Thoracic aorta (tissue), 2 donors: ENCODE measurements at regions not wholly inside any gene's neighbourhood (a gene's known extent, or its start where the extent isn't known, plus 50 kb on each side); places are given as distances from the start of the nearest gene placed in this dataset.
A peak's percentile ranks its signal among the peaks of the same experiment; 100 is the strongest.
"Not testable (repeated sequence)": the region's sequence is repeated elsewhere in the genome, so short reads cannot be mapped to it uniquely, and the experiment has no call there.

Experiments
- ATAC-seq: fragments of 150-250 bp; one replicate; pipeline ENCODE4 v1.8.0; 2017; ENCODE audit warnings: low read depth; ENCODE audit not compliant: insufficient number of reproducible peaks, low FRiP score
- DNase-seq: peaks from one replicate; pipeline ENCODE4 v3.0.0-alpha.2; 2020; ENCODE audit warnings: low spot score
- H3K27ac ChIP-seq, 2 donors: fragments of 200-600 bp; sonication (generic); 1 replicate in 1 of 2; 2 replicates in 1 of 2; pipeline ENCODE4 v1.5.1; 2016; ENCODE audit warnings: mild to moderate bottlenecking in 2 of 2, moderate library complexity in 2 of 2
- H3K27me3 ChIP-seq: fragments of 200-600 bp; sonication (generic); replicated peaks from 2 replicates; pipeline ENCODE4 v1.6.0; 2016; ENCODE audit warnings: mild to moderate bottlenecking; ENCODE audit not compliant: insufficient read depth
- H3K36me3 ChIP-seq: fragments of 200-600 bp; sonication (generic); one replicate; pipeline ENCODE4 v1.5.1; 2016
- H3K4me1 ChIP-seq, 2 donors: fragments of 200-600 bp; sonication (generic); 1 replicate in 1 of 2; 2 replicates in 1 of 2; pipeline versions ENCODE4 v1.5.1 to v1.6.0; 2016; ENCODE audit warnings: low read depth in 2 of 2, mild to moderate bottlenecking in 1 of 2; ENCODE audit not compliant: control insufficient read depth in 1 of 2
- H3K4me3 ChIP-seq: fragments of 200-600 bp; sonication (generic); 2 replicates; pipeline ENCODE4 v1.5.1; 2016; ENCODE audit warnings: mild to moderate bottlenecking
- H3K9me3 ChIP-seq: fragments of 200-600 bp; sonication (generic); 2 replicates; pipeline ENCODE4 v1.5.1; 2016
- TF ChIP-seq, protein P1 (sequence below): fragments of 200-600 bp; sonication (generic); IDR thresholded peaks from one replicate; pipeline ENCODE4 v1.5.1; 2019; ENCODE audit warnings: antibody characterized with exemption

DNA sequence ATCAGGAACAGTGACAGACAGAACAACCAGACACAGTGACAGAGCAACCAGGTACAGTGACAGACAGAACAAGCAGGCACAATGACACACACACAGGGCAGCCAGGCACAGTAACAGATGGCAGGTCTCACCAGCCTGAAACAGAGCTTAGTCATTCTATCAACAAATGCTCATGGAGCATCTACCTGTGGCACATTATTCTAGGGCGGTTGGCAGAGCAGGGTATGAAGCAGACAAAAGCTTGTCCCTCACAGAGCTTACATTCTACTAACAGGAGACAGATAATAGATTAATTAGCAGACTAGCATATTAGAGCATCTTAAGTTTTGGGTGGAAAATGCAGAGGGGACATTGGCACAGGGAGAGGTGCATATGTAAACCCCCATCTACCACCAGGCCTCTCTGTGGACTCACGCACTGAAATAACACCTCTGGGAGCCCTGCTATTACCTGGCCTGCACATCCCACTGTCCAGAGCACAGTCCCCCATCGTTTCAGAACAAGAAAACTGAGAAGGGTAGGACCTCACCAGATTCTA lies 64.1 kb upstream of the RAB6C start:
- Histone ChIP-seq H3K4me1 (no peaks in the 10 kb centered on the region), H3K9me3 (peaks cover 14% of the 10 kb centered on the region), H3K4me3 (no peak overlapping the region), H3K27ac (no peak overlapping the region), H3K27me3 (no peaks in the 10 kb centered on the region), H3K36me3 (no peaks in the 10 kb centered on the region)
- TF ChIP-seq, protein P1, sequence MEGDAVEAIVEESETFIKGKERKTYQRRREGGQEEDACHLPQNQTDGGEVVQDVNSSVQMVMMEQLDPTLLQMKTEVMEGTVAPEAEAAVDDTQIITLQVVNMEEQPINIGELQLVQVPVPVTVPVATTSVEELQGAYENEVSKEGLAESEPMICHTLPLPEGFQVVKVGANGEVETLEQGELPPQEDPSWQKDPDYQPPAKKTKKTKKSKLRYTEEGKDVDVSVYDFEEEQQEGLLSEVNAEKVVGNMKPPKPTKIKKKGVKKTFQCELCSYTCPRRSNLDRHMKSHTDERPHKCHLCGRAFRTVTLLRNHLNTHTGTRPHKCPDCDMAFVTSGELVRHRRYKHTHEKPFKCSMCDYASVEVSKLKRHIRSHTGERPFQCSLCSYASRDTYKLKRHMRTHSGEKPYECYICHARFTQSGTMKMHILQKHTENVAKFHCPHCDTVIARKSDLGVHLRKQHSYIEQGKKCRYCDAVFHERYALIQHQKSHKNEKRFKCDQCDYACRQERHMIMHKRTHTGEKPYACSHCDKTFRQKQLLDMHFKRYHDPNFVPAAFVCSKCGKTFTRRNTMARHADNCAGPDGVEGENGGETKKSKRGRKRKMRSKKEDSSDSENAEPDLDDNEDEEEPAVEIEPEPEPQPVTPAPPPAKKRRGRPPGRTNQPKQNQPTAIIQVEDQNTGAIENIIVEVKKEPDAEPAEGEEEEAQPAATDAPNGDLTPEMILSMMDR: no peak
- DNase-seq (no peak), ATAC-seq (no peak)

DNA sequence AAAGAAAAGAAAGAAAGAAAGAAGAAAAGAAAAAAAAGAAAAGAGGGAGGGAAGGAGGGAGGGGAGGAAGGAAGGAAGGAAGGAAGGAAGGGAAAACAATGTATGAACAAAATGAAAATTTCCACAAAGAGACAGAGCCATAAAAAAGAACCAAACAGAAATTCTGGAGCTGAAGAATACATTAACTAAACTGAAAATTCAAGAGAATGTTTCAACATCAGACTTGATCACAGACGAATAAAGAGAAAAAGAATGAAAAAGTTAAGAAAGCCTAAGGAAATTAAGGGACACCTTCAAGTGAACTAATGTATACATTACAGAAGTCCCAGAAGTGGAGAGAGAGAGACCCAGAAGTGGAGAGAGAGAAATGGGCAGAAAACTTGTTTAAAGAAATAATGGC lies 60.9 kb upstream of the RAB6C start:
- DNase-seq (no peak), ATAC-seq (no peak)
- no peaks in the 10 kb centered on the region for H3K36me3 ChIP-seq
- TF ChIP-seq, protein P1: no peak
- no peaks in the 10 kb centered on the region for H3K4me1 ChIP-seq
- H3K27ac ChIP-seq: no peak overlapping the region
- no peaks in the 10 kb centered on the region for H3K27me3 ChIP-seq
- H3K4me3 ChIP-seq: no peak overlapping the region
- peaks cover 14% of the 10 kb centered on the region for H3K9me3 ChIP-seq

- no peaks in the 10 kb centered on the region for H3K36me3 ChIP-seq
- ATAC-seq (no peak), DNase-seq (no peak)
- H3K9me3 ChIP-seq: peaks cover 14% of the 10 kb centered on the region
- TF ChIP-seq, protein P1: no peak
- no peaks in the 10 kb centered on the region for H3K4me1 ChIP-seq
- no peak overlapping the region for H3K27ac ChIP-seq
- H3K4me3 ChIP-seq: no peak overlapping the region
- H3K27me3 ChIP-seq: no peaks in the 10 kb centered on the region
These were observed 56.7 kb upstream of the RAB6C start for GRCh38 chr2:129922571-129923264.

DNA sequence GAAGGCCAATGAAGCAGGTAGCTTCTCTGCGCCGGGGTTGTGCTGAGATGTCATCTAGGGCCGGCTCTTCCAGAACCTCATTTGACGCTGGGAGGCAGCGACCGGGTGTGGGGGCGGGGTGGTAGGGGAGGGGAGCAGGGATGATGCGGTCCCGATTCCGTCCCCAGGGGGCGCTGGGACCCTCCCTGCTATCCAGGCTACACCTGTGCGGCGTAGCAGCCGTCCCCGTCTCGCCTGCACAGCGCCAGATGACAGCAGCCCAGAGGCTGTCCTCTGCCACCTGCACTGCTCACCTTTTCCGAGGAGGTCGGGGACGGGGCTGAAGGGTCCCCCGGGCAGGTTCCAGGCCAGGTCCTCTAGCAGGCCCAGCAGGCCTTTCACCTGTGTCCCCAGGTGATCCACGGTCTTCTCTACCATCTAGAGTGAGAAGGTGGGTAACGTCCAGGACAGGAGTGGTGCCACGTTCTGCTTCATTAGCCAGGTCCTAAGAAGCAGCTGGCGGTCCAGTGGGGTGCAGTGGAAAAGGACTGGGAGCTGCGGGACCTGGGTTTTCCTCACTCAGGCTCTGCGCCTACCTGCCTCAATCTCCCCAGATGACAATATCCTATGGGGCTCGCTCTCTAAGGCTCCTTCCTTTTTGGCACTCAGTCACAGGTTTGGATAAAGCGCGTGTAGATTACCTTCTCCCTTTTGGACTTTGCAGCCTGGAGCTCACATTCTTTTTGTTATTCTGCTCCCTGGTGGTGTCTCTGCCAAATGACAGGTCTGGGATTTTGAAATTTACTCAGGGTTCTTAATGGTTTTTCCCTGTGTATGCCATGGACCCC lies 56.0 kb upstream of the RAB6C start:
- Histone ChIP-seq H3K27me3 (no peaks in the 10 kb centered on the region), H3K27ac (no peak overlapping the region), H3K36me3 (no peaks in the 10 kb centered on the region), H3K4me1 (no peaks in the 10 kb centered on the region), H3K9me3 (peaks cover 8% of the 10 kb centered on the region), H3K4me3 (no peak overlapping the region)
- TF ChIP-seq, protein P1: peak; percentile 41
- peak; percentile 19 for ATAC-seq
- no peak for DNase-seq

- H3K9me3 ChIP-seq, H3K36me3 ChIP-seq, H3K27me3 ChIP-seq, H3K27ac ChIP-seq, H3K4me3 ChIP-seq, DNase-seq, ATAC-seq, H3K4me1 ChIP-seq: not testable (repeated sequence)
These were observed 55.4 kb upstream of the RAB6C start for GRCh38 chr2:129924115-129924514.
